ENCODE measurements at regions not wholly inside any gene's neighbourhood (a gene's known extent, or its start where the extent isn't known, plus 50 kb on each side); places are given as distances from the start of the nearest gene placed in this dataset.

- Histone ChIP-seq H3K27ac (no peak overlapping the region), H3K9me3 (no peaks in the 10 kb centered on the region), H3K4me3 (no peak overlapping the region), H3K4me1 (no peaks in the 10 kb centered on the region), H3K36me3 (no peaks in the 10 kb centered on the region), H3K27me3 (no peaks in the 10 kb centered on the region)
- no peak for DNase-seq
- intact Hi-C loops (cut with DNase I) = no loop called here
- ATAC-seq = no peak
- TF ChIP-seq, protein P1, sequence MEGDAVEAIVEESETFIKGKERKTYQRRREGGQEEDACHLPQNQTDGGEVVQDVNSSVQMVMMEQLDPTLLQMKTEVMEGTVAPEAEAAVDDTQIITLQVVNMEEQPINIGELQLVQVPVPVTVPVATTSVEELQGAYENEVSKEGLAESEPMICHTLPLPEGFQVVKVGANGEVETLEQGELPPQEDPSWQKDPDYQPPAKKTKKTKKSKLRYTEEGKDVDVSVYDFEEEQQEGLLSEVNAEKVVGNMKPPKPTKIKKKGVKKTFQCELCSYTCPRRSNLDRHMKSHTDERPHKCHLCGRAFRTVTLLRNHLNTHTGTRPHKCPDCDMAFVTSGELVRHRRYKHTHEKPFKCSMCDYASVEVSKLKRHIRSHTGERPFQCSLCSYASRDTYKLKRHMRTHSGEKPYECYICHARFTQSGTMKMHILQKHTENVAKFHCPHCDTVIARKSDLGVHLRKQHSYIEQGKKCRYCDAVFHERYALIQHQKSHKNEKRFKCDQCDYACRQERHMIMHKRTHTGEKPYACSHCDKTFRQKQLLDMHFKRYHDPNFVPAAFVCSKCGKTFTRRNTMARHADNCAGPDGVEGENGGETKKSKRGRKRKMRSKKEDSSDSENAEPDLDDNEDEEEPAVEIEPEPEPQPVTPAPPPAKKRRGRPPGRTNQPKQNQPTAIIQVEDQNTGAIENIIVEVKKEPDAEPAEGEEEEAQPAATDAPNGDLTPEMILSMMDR (IDR thresholded peaks at IDR 0.05) = no peak
- TF ChIP-seq POLR2A (IDR thresholded peaks at IDR 0.05) = no peak
- WGBS (ENCODE audit: insufficient coverage, low coverage, low lambda C conversion rate, missing lambda C conversion rate) = 64% methylated on average over 1 of the region's 1 CpG
Observed at GRCh38 chr10:2918489-2918888, 148.9 kb upstream of the PFKP start.

GRCh38 chr10:2917926-2918325 lies 149.4 kb upstream of the PFKP start:
- Histone ChIP-seq H3K9me3 (no peaks in the 10 kb centered on the region), H3K27me3 (no peaks in the 10 kb centered on the region), H3K27ac (no peak overlapping the region), H3K36me3 (no peaks in the 10 kb centered on the region), H3K4me3 (no peak overlapping the region), H3K4me1 (no peaks in the 10 kb centered on the region)
- TF ChIP-seq POLR2A (IDR thresholded peaks at IDR 0.05) = no peak
- TF ChIP-seq, protein P1 (IDR thresholded peaks at IDR 0.05) = no peak
- WGBS (ENCODE audit: insufficient coverage, low coverage, low lambda C conversion rate, missing lambda C conversion rate) = 23% methylated on average over 8 of the region's 10 CpGs
- DNase-seq (no peak), ATAC-seq (no peak)
- intact Hi-C loops (cut with DNase I) = no loop called here

DNA sequence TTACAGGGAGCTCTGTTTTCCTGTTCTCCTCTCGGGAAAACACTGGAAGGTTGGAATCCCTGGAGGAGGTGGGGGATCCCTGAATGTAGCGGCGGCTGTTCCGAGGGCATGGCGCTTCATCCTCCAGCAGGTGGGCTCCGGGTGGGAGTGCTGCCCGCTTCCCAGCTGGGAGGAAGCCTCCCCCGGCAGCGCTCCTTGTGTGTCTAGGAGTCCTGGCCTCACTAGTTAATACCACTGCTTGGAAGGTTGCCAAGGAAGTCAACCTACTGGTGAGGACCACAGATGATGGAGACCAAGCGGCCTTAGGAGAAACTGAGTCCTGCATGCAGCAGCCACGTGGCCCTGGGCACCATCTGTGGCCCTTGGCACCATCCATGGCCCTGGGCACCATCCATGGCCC lies 151.9 kb upstream of the PFKP start:
- ATAC-seq (peak in 1 of 4 donors; percentile 9), DNase-seq (no peak)
- Histone ChIP-seq H3K27ac (no peak overlapping the region), H3K36me3 (no peaks in the 10 kb centered on the region), H3K27me3 (no peaks in the 10 kb centered on the region), H3K4me1 (no peaks in the 10 kb centered on the region), H3K4me3 (no peak overlapping the region), H3K9me3 (no peaks in the 10 kb centered on the region)
- TF ChIP-seq, protein P1 (IDR thresholded peaks at IDR 0.05) = no peak
- TF ChIP-seq POLR2A (IDR thresholded peaks at IDR 0.05) = no peak
- intact Hi-C loops (cut with DNase I) = no loop called here
- no CpG with 5 or more reads among the region's 11 CpGs for whole genome bisulfite sequencing (ENCODE audit: insufficient coverage, low coverage, low lambda C conversion rate, missing lambda C conversion rate)

DNA sequence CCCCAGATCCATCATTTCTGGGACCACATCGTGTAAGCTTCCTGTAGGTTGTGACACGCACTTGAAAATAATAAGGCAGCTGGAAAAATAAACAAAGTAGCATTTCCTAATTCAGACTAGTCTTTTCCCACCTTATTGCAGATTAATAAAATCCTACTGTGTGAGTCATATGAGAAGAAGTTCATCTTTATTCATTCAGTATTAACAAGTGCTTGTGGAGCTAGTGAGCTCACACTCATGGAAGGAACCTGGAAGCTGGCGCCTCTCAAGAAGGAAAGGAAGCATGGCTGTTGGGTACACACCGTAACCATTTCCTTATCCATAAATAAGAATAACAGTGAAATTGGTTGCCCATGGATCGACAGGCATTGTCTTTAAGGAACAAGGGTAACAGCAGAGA lies 152.6 kb upstream of the PFKP start:
- Histone ChIP-seq H3K36me3 (no peaks in the 10 kb centered on the region), H3K4me3 (no peak overlapping the region), H3K27ac (no peak overlapping the region), H3K9me3 (no peaks in the 10 kb centered on the region), H3K27me3 (no peaks in the 10 kb centered on the region), H3K4me1 (no peaks in the 10 kb centered on the region)
- intact Hi-C loops (cut with DNase I) = no loop called here
- TF ChIP-seq, protein P1 (IDR thresholded peaks at IDR 0.05) = no peak
- TF ChIP-seq POLR2A (IDR thresholded peaks at IDR 0.05) = no peak
- 84% methylated on average over 5 of the region's 5 CpGs for WGBS (ENCODE audit: insufficient coverage, low coverage, low lambda C conversion rate, missing lambda C conversion rate)
- no peak for ATAC-seq
- DNase-seq = no peak

DNA sequence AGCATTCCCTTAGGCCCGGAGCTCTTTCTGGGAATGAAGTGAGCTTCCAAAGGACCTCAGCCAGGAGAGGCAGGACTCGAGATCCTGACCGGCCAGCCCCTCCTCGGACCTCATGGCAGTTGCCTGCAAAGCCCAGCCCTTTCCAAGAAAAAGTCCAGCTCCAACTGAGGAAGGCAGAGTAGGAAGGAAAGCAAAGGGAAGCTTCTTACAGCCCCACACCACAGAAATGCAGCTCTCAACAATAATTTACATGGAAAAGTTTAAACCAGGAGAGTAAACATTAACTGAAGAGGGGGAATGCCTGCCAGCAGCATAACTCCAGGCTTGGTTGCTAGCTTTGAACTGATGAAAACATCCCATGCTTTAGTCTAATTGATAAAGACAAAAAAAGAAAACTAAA lies 153.9 kb upstream of the PFKP start:
- no peaks in the 10 kb centered on the region for H3K36me3 ChIP-seq
- ATAC-seq (no peak), DNase-seq (no peak)
- no peak overlapping the region for H3K4me3 ChIP-seq
- WGBS (ENCODE audit: insufficient coverage, low coverage, low lambda C conversion rate, missing lambda C conversion rate) = 53% methylated on average over 3 of the region's 4 CpGs
- intact Hi-C loops (cut with DNase I) = no loop called here
- TF ChIP-seq POLR2A (IDR thresholded peaks at IDR 0.05) = no peak
- TF ChIP-seq, protein P1 (IDR thresholded peaks at IDR 0.05) = no peak
- no peaks in the 10 kb centered on the region for H3K27me3 ChIP-seq
- no peak overlapping the region for H3K27ac ChIP-seq
- no peaks in the 10 kb centered on the region for H3K9me3 ChIP-seq
- no peaks in the 10 kb centered on the region for H3K4me1 ChIP-seq

All from right lobe of liver (tissue), 6 donors.